ENCODE measurements at regions not wholly inside any gene's neighbourhood (a gene's known extent, or its start where the extent isn't known, plus 50 kb on each side); places are given as distances from the start of the nearest gene placed in this dataset.

DNA sequence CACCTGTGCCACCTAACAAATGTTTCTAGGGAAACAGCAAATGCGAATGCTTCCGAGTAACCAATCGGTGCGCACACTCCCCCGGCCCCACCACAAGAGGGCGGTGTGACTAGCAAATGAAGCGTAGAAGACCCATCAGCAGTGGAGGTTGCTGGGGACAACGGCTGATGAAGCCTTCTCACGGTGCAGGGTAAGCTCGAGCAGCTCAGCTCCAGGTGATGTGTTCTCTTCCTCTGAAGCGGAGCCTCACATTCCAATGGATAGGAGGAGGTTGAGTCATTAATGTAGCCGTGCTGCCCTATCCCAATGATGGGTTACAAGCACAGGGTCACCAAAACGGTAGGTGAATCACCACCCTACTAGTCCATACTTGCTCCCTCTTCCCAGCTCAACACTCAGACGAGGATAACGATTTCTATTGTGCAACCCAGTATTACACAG, 127.6 kb upstream of the TWIST2 start:
- no peak for TF ChIP-seq GATA3 (IDR thresholded peaks at IDR 0.05; ENCODE audit: low read depth, low read length)
- TF ChIP-seq GATA2 (IDR thresholded peaks at IDR 0.05; ENCODE audit: low read depth, low read length): no peak

DNA sequence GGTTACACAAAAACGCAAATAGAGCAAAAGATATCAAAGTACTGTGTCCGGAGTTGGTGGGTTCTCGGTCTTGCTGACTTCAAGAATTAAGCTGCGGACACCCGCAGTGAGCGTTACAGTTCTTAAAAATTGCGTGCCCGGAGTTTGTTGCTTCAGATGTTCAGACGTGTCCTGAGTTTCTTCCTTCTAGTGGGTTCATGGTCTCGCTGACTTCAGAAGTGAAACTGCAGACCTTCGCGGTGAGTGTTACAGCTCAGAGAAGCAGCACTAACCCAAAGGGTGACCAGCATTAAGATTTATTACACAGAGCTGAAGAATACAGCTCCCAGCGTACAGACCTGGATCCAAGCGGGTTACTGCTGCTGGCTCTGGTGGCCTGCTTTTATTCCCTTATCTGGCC, 125.7 kb upstream of the TWIST2 start:
- no peak for TF ChIP-seq GATA3 (IDR thresholded peaks at IDR 0.05; ENCODE audit: low read depth, low read length)
- TF ChIP-seq GATA2 (IDR thresholded peaks at IDR 0.05; ENCODE audit: low read depth, low read length): no peak

GRCh38 chr2:238722883-238723282, 125.0 kb upstream of the TWIST2 start:
- TF ChIP-seq GATA3 (IDR thresholded peaks at IDR 0.05; ENCODE audit: low read depth, low read length) (no peak), GATA2 (IDR thresholded peaks at IDR 0.05; ENCODE audit: low read depth, low read length) (no peak)

DNA sequence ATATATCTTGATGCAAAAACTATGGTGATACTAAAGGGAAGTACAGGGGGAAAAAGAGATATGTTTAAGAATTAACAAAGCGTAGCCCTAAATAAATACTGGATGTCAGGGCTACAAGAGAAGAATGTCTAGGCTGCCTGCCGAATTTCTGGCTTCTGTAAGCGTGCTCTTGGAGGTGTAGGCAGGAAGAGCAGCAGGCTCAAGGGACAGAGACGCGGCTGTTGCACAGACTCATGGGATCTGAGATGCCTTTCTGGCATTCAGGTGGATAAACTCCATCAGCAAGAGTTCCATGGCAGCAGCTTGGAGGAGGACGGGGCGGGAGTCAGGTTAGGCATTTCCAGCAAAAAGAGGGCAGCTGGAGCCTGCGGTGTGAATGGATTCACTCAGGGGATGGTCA, 123.2 kb upstream of the TWIST2 start:
- no peak for TF ChIP-seq GATA3 (IDR thresholded peaks at IDR 0.05; ENCODE audit: low read depth, low read length)
- TF ChIP-seq GATA2 (IDR thresholded peaks at IDR 0.05; ENCODE audit: low read depth, low read length): no peak

GRCh38 chr2:238725298-238725697, 122.6 kb upstream of the TWIST2 start:
- TF ChIP-seq GATA3 (IDR thresholded peaks at IDR 0.05; ENCODE audit: low read depth, low read length) (no peak), GATA2 (IDR thresholded peaks at IDR 0.05; ENCODE audit: low read depth, low read length) (no peak)

- no peak for TF ChIP-seq GATA2 (IDR thresholded peaks at IDR 0.05; ENCODE audit: low read depth, low read length)
- TF ChIP-seq GATA3 (IDR thresholded peaks at IDR 0.05; ENCODE audit: low read depth, low read length): no peak
Measured at GRCh38 chr2:238726670-238727584, 121.0 kb upstream of the TWIST2 start.

DNA sequence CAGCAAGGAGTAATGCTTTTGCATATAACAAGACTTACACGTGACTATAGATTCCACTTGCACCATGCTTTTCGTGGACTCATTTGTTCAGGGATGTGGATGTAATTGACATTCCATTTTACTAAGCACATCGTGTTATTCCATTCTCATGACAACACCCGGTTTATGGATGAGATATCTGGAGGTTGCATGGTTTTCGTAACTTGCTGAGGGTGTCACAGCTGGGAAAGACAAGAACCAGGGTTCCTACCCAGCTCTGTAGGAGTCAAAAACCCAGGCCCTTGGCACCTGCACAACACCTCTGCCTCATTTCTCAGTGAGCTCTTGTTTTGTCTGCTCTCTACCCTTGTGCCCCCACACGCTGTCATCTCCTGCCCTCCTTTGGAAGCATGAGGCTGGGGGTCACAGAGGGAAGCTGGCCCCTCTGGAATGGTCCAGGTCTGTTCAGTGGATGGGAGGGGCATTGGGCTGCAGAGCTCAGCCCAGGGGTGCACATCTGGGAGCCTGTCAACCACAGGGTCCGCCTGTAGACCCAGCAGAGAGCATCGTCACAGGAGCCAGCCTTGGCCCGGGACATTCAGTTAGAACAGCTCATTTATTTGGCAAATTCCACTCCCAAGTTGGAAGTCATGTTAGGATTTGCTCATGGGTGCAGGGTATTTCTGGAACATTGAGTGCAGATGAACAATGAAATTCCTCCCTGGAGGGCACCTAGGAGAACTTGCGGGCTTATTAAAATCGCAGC, 120.1 kb upstream of the TWIST2 start:
- TF ChIP-seq GATA2 (IDR thresholded peaks at IDR 0.05; ENCODE audit: low read depth, low read length) (no peak), GATA3 (IDR thresholded peaks at IDR 0.05; ENCODE audit: low read depth, low read length) (no peak)

GRCh38 chr2:238728330-238729260, 119.3 kb upstream of the TWIST2 start:
- peak; percentile 51 for TF ChIP-seq GATA2 (IDR thresholded peaks at IDR 0.05; ENCODE audit: low read depth, low read length)
- TF ChIP-seq GATA3 (IDR thresholded peaks at IDR 0.05; ENCODE audit: low read depth, low read length): no peak

DNA sequence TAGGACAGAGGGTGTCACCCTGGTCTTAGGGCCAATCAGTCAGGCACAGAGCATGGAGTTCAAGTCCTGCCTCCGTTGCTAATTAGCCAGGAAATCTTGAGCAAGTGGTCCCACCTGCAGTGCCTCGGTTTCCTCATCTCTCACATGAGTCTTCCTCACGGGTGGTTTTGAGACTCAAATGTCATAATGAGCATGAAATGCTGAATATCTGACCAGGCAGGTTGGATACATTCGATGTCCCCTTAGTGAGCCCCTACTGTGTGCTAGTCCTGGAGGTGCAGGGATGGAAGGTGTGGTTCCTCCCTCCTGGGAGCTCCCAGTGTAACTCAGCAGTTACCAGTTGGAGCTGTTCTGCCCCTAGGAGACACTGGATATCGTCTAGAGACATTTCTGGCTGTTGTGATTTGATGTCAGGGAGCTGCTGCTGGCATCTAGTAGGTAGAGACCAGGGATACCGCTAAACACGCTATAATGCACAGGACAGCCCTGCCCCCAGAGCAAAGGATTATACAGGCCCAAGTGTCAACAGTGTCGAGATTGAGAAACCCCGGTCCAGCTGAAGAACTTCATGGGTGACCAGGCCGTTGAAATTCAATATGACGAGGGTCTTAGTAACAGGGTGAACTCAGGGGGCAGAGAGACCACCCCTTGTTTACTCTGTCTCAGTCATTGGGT, 118.5 kb upstream of the TWIST2 start:
- TF ChIP-seq GATA3 (IDR thresholded peaks at IDR 0.05; ENCODE audit: low read depth, low read length) (no peak), GATA2 (IDR thresholded peaks at IDR 0.05; ENCODE audit: low read depth, low read length) (no peak)

DNA sequence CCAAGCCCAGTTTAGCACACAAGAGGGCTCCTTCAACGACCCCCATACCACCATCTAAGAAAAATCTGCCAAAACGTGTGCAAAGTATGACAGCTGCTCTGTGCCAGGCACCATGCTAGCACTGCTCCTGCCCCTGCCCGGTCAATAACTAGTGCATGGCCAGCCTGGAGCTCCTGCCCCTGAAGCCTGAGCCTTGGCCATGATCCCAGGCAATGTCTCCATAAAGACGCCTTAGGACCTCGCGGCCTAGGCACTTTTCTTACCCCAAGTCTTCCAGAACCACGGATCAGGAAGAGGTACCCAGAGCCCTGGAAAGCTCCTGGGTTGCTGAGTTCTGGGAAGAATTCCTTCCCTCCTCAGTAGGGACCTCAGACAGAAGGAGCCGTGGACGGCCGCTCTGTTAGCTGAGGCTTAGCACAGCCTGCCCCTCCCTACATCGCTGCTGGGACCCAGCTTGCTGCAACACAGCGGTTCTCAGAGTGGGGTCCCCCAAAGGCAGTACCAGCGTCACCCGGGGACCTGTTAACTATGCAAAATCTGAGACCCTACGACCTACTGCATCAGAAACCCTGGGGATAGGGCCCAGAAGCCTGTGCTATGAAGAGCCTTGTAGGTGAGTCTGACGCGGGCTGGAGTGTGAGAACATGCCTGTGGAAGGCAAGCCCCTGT, 117.8 kb upstream of the TWIST2 start:
- TF ChIP-seq GATA2 (IDR thresholded peaks at IDR 0.05; ENCODE audit: low read depth, low read length) (no peak), GATA3 (IDR thresholded peaks at IDR 0.05; ENCODE audit: low read depth, low read length) (no peak)

GRCh38 chr2:238730881-238731280, 117.0 kb upstream of the TWIST2 start:
- TF ChIP-seq GATA2 (IDR thresholded peaks at IDR 0.05; ENCODE audit: low read depth, low read length) (no peak), GATA3 (IDR thresholded peaks at IDR 0.05; ENCODE audit: low read depth, low read length) (no peak)

- TF ChIP-seq GATA2 (IDR thresholded peaks at IDR 0.05; ENCODE audit: low read depth, low read length) (no peak), GATA3 (IDR thresholded peaks at IDR 0.05; ENCODE audit: low read depth, low read length) (no peak)
Measured at GRCh38 chr2:238731961-238732360, 115.9 kb upstream of the TWIST2 start.

GRCh38 chr2:238738917-238739316, 109.0 kb upstream of the TWIST2 start:
- TF ChIP-seq GATA3 (IDR thresholded peaks at IDR 0.05; ENCODE audit: low read depth, low read length) (no peak), GATA2 (IDR thresholded peaks at IDR 0.05; ENCODE audit: low read depth, low read length) (no peak)

Data from SH-SY5Y (cell line).